ENCODE measurements at regions not wholly inside any gene's neighbourhood (a gene's known extent, or its start where the extent isn't known, plus 50 kb on each side); places are given as distances from the start of the nearest gene placed in this dataset.

- H3K79me2 ChIP-seq (ENCODE audit: control insufficient read depth, insufficient read depth, low read length) = no peaks in the 10 kb centered on the region
- H3K4me1 ChIP-seq (ENCODE audit: control insufficient read depth, extremely low read depth, insufficient read depth, low read length) = peaks cover 14% of the 10 kb centered on the region
- H3K4me3 ChIP-seq (ENCODE audit: control insufficient read depth in 2 of 3, extremely low read depth in 1 of 3, insufficient read depth in 2 of 3, low read depth in 1 of 3, low read length in 3 of 3) = no peak overlapping the region
- H3K9me3 ChIP-seq (ENCODE audit: control insufficient read depth, low read depth, low read length) = no peaks in the 10 kb centered on the region
- H4K20me1 ChIP-seq (ENCODE audit: control insufficient read depth, extremely low read depth, insufficient read depth, low read length) = no peaks in the 10 kb centered on the region
- TF ChIP-seq EZH2 (IDR thresholded peaks at IDR 0.05; ENCODE audit: low read length) = no peak
- TF ChIP-seq, protein P1, sequence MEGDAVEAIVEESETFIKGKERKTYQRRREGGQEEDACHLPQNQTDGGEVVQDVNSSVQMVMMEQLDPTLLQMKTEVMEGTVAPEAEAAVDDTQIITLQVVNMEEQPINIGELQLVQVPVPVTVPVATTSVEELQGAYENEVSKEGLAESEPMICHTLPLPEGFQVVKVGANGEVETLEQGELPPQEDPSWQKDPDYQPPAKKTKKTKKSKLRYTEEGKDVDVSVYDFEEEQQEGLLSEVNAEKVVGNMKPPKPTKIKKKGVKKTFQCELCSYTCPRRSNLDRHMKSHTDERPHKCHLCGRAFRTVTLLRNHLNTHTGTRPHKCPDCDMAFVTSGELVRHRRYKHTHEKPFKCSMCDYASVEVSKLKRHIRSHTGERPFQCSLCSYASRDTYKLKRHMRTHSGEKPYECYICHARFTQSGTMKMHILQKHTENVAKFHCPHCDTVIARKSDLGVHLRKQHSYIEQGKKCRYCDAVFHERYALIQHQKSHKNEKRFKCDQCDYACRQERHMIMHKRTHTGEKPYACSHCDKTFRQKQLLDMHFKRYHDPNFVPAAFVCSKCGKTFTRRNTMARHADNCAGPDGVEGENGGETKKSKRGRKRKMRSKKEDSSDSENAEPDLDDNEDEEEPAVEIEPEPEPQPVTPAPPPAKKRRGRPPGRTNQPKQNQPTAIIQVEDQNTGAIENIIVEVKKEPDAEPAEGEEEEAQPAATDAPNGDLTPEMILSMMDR (optimal IDR thresholded peaks at IDR 0.05 in 1 of 3, IDR thresholded peaks at IDR 0.05 in 1 of 3, conservative IDR thresholded peaks at IDR 0.05 in 1 of 3; ENCODE audit: extremely low read depth in 1 of 3, insufficient read depth in 2 of 3, low read length in 3 of 3) = no peak
- DNase-seq (ENCODE audit: low read depth, low spot score) (no peak), FAIRE-seq (peak; percentile 41)
- H3K4me2 ChIP-seq (ENCODE audit: control insufficient read depth, extremely low read depth, insufficient read depth, low read depth, low read length) = no peak overlapping the region
- H3K9ac ChIP-seq (ENCODE audit: control insufficient read depth, extremely low read depth, insufficient read depth, low read length) = no peak overlapping the region
- H3K27ac ChIP-seq (ENCODE audit: control insufficient read depth, insufficient read depth, low read length) = no peak overlapping the region
- dilution Hi-C loops (cut with MboI; ENCODE audit: extremely low pct_ligation_motif_present, low sequenced_read_pairs) = no loop called here
- H3K36me3 ChIP-seq (ENCODE audit: control insufficient read depth in 2 of 2, extremely low read depth in 1 of 2, insufficient read depth in 2 of 2, low read length in 2 of 2) = no peaks in the 10 kb centered on the region
- H3K27me3 ChIP-seq (ENCODE audit: control insufficient read depth, extremely low read depth, insufficient read depth, low read length) = no peaks in the 10 kb centered on the region
- no peaks in the 10 kb centered on the region for H3K9me1 ChIP-seq (ENCODE audit: control insufficient read depth, extremely low read depth, insufficient read depth, low read length)
- no peak overlapping the region for H2AFZ ChIP-seq (ENCODE audit: control insufficient read depth, low read length)
Observed at GRCh38 chr4:124061413-124061812, 651.1 kb downstream of the ANKRD50 start.

- no peaks in the 10 kb centered on the region for H4K20me1 ChIP-seq (ENCODE audit: control insufficient read depth, extremely low read depth, insufficient read depth, low read length)
- H3K4me2 ChIP-seq (ENCODE audit: control insufficient read depth, extremely low read depth, insufficient read depth, low read depth, low read length) = no peak overlapping the region
- dilution Hi-C loops (cut with MboI; ENCODE audit: extremely low pct_ligation_motif_present, low sequenced_read_pairs) = no loop called here
- H3K27me3 ChIP-seq (ENCODE audit: control insufficient read depth, extremely low read depth, insufficient read depth, low read length) = no peaks in the 10 kb centered on the region
- H3K4me3 ChIP-seq (ENCODE audit: control insufficient read depth in 2 of 3, extremely low read depth in 1 of 3, insufficient read depth in 2 of 3, low read depth in 1 of 3, low read length in 3 of 3) = no peak overlapping the region
- no peaks in the 10 kb centered on the region for H3K36me3 ChIP-seq (ENCODE audit: control insufficient read depth in 2 of 2, extremely low read depth in 1 of 2, insufficient read depth in 2 of 2, low read length in 2 of 2)
- H2AFZ ChIP-seq (ENCODE audit: control insufficient read depth, low read length) = no peak overlapping the region
- H3K79me2 ChIP-seq (ENCODE audit: control insufficient read depth, insufficient read depth, low read length) = no peaks in the 10 kb centered on the region
- H3K9ac ChIP-seq (ENCODE audit: control insufficient read depth, extremely low read depth, insufficient read depth, low read length) = no peak overlapping the region
- DNase-seq (ENCODE audit: low read depth, low spot score) (no peak), FAIRE-seq (no peak)
- TF ChIP-seq, protein P1 (optimal IDR thresholded peaks at IDR 0.05 in 1 of 3, IDR thresholded peaks at IDR 0.05 in 1 of 3, conservative IDR thresholded peaks at IDR 0.05 in 1 of 3; ENCODE audit: extremely low read depth in 1 of 3, insufficient read depth in 2 of 3, low read length in 3 of 3) = no peak
- no peak for TF ChIP-seq EZH2 (IDR thresholded peaks at IDR 0.05; ENCODE audit: low read length)
- H3K27ac ChIP-seq (ENCODE audit: control insufficient read depth, insufficient read depth, low read length) = no peak overlapping the region
- H3K9me3 ChIP-seq (ENCODE audit: control insufficient read depth, low read depth, low read length) = peaks cover 2% of the 10 kb centered on the region
- H3K4me1 ChIP-seq (ENCODE audit: control insufficient read depth, extremely low read depth, insufficient read depth, low read length) = peaks cover 9% of the 10 kb centered on the region
- H3K9me1 ChIP-seq (ENCODE audit: control insufficient read depth, extremely low read depth, insufficient read depth, low read length) = no peaks in the 10 kb centered on the region
Observed at GRCh38 chr4:124065422-124065821, 647.1 kb downstream of the ANKRD50 start.
